ENCODE measurements at regions not wholly inside any gene's neighbourhood (a gene's known extent, or its start where the extent isn't known, plus 50 kb on each side); places are given as distances from the start of the nearest gene placed in this dataset.

- ChIA-PET POLR2A (ENCODE audit: unreplicated experiment) (no interaction called here), CTCF (interaction anchor here (0.6 kb wide), 1 partner anchor 45 kb away, joined by 18 read pairs; no protein-coding TSS in a partner anchor)
- H3K9me3 ChIP-seq (ENCODE audit: insufficient read depth, low read depth), result no peaks in the 10 kb centered on the region
- H3K4me1 ChIP-seq (replicated peaks; ENCODE audit: insufficient read depth), result peaks cover 22% of the 10 kb centered on the region; the same call in 1 of the 2 replicates
- no peaks in the 10 kb centered on the region for H4K20me1 ChIP-seq (ENCODE audit: insufficient read depth)
- BruUV-seq (replicated peaks), result no TSS peak
- H3K79me2 ChIP-seq (ENCODE audit: low read depth), result no peaks in the 10 kb centered on the region
- no peak overlapping the region for H3K27ac ChIP-seq
- H3K4me3 ChIP-seq, result no peak overlapping the region
- no peak for TF ChIP-seq EZH2 (IDR thresholded peaks at IDR 0.05; ENCODE audit: low read depth)
- no peak for TF ChIP-seq CTCF (conservative IDR thresholded peaks at IDR 0.05)
- intact Hi-C loops (cut with micrococcal nuclease; ENCODE audit: unreplicated experiment), result no loop called here
- H3K4me2 ChIP-seq, result no peak overlapping the region
- peaks cover 25% of the 10 kb centered on the region; the same call in 1 of the 2 replicates for H3F3A ChIP-seq (ENCODE audit: insufficient read depth, low read depth)
- H3K9me2 ChIP-seq (ENCODE audit: insufficient read depth), result no peaks in the 10 kb centered on the region
- H3K36me3 ChIP-seq (ENCODE audit: low read depth), result no peaks in the 10 kb centered on the region
- H3K27me3 ChIP-seq (ENCODE audit: insufficient read depth, low read depth), result no peaks in the 10 kb centered on the region
- H2AFZ ChIP-seq, result no peak overlapping the region
- no peak for DNase-seq
Observed at GRCh38 chr20:50277460-50278376, 87.1 kb downstream of the CEBPB start.

GRCh38 chr20:50278377-50278683, 87.7 kb downstream of the CEBPB start:
- intact Hi-C loops (cut with micrococcal nuclease; ENCODE audit: unreplicated experiment), result no loop called here
- H3K27ac ChIP-seq, result no peak overlapping the region
- TF ChIP-seq EZH2 (IDR thresholded peaks at IDR 0.05; ENCODE audit: low read depth), result no peak
- TF ChIP-seq CTCF (conservative IDR thresholded peaks at IDR 0.05), result no peak
- no peaks in the 10 kb centered on the region for H3K9me2 ChIP-seq (ENCODE audit: insufficient read depth)
- H3K27me3 ChIP-seq (ENCODE audit: insufficient read depth, low read depth), result no peaks in the 10 kb centered on the region
- H3F3A ChIP-seq (ENCODE audit: insufficient read depth, low read depth), result peaks cover 26% of the 10 kb centered on the region; the same call in 1 of the 2 replicates
- H3K4me1 ChIP-seq (replicated peaks; ENCODE audit: insufficient read depth), result peaks cover 26% of the 10 kb centered on the region
- POLR2A ChIA-PET (ENCODE audit: unreplicated experiment), result no interaction called here
- no TSS peak for BruUV-seq (replicated peaks)
- H3K4me2 ChIP-seq, result no peak overlapping the region
- no peak overlapping the region for H2AFZ ChIP-seq
- no peak overlapping the region for H3K4me3 ChIP-seq
- H3K9me3 ChIP-seq (ENCODE audit: insufficient read depth, low read depth), result no peaks in the 10 kb centered on the region
- DNase-seq, result no peak
- no peaks in the 10 kb centered on the region for H3K79me2 ChIP-seq (ENCODE audit: low read depth)
- H3K36me3 ChIP-seq (ENCODE audit: low read depth), result no peaks in the 10 kb centered on the region
- no peaks in the 10 kb centered on the region for H4K20me1 ChIP-seq (ENCODE audit: insufficient read depth)
- CTCF ChIA-PET, result no interaction called here

DNA sequence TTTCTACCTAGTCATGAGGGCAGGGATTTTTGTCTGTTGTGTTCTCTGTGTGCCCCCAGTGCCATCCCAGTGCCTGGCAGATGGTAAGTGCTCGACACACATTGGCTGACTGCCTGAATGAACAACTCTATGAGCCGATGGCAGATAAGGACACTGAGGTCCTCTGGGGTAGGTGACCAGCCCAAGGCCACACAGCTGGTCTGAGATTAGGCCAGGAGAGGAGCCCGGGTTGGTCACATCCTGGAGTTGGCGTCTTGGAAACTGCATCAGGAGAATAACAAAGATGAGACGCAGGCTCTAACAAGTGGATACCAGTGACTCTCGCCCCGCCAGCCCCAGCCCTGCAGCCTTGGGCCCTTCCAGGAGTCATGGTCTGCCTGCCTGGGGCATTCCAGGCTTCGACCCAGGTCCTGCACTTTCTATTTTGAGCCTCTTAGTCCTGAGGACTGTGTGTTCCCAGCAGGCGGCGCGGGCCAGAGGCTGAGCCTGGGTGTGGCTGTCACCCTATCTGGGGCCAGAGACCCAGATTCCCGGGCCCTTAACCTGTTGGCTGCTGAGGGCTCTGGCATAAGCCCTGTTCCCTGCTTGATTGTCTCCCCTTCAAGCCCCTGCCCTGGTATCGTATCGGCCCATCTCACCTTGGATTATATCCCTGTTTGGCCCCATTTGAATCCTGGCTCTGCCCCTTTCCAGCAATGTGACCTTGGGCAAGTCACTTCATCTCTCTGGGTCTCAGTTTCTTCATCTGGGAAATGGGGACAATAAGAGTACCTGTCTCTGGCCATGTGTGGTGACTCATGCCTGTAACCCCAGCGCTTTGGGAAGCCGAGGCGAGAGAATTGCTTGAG, 88.3 kb downstream of the CEBPB start:
- H2AFZ ChIP-seq, result no peak overlapping the region
- H3K79me2 ChIP-seq (ENCODE audit: low read depth), result no peaks in the 10 kb centered on the region
- no peak overlapping the region for H3K4me2 ChIP-seq
- DNase-seq, result peak; percentile 63 to 72
- BruUV-seq (replicated peaks), result no TSS peak
- no peaks in the 10 kb centered on the region for H3K27me3 ChIP-seq (ENCODE audit: insufficient read depth, low read depth)
- H3K9me3 ChIP-seq (ENCODE audit: insufficient read depth, low read depth), result no peaks in the 10 kb centered on the region
- no peaks in the 10 kb centered on the region for H4K20me1 ChIP-seq (ENCODE audit: insufficient read depth)
- intact Hi-C loops (cut with micrococcal nuclease; ENCODE audit: unreplicated experiment), result no loop called here
- ChIA-PET CTCF (no interaction called here), POLR2A (ENCODE audit: unreplicated experiment) (no interaction called here)
- no peak overlapping the region for H3K4me3 ChIP-seq
- no peaks in the 10 kb centered on the region for H3K9me2 ChIP-seq (ENCODE audit: insufficient read depth)
- peaks cover 32% of the 10 kb centered on the region for H3K4me1 ChIP-seq (replicated peaks; ENCODE audit: insufficient read depth)
- TF ChIP-seq EZH2 (IDR thresholded peaks at IDR 0.05; ENCODE audit: low read depth), result no peak
- no peak for TF ChIP-seq CTCF (conservative IDR thresholded peaks at IDR 0.05)
- peaks cover 32% of the 10 kb centered on the region; the same call in 1 of the 2 replicates for H3F3A ChIP-seq (ENCODE audit: insufficient read depth, low read depth)
- H3K36me3 ChIP-seq (ENCODE audit: low read depth), result no peaks in the 10 kb centered on the region
- no peak overlapping the region for H3K27ac ChIP-seq

Measured in PC-9 (cell line).